Activated CD8-positive, alpha-beta memory T cell treated with anti-CD3 and anti-CD28 coated beads for 48 hours (primary cell): ENCODE measurements at regions not wholly inside any gene's neighbourhood (a gene's known extent, or its start where the extent isn't known, plus 50 kb on each side); places are given as distances from the start of the nearest gene placed in this dataset.
"Not testable (repeated sequence)": the region's sequence is repeated elsewhere in the genome, so short reads cannot be mapped to it uniquely, and the experiment has no call there.

Experiments used
- DNase-seq, 3 experiments: peaks; one replicate each; pipeline ENCODE4 v3.0.0-alpha.2; 2020; ENCODE audit warnings: low read depth in 2 of 3, low spot score in 2 of 3

DNA sequence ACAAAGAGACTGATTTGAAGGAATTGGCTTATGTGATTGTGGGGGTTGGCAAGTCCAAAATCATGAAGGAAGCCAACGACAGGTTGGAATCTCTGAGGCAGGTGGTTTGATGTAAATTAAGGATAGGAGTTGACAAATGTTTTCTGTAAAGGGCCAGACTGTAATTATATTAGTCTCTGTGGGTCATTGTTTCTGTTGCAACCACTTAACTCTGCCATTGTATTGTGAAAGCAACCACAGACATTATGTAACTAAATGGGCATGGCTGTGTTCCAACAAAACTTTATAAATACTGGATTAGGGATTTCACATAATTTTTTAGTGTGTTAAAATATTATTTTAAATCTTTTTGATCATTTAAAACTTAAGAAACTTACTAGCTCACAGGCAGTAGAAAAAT, 199.2 kb upstream of the MYLIP start:
- DNase-seq, result no peak

DNA sequence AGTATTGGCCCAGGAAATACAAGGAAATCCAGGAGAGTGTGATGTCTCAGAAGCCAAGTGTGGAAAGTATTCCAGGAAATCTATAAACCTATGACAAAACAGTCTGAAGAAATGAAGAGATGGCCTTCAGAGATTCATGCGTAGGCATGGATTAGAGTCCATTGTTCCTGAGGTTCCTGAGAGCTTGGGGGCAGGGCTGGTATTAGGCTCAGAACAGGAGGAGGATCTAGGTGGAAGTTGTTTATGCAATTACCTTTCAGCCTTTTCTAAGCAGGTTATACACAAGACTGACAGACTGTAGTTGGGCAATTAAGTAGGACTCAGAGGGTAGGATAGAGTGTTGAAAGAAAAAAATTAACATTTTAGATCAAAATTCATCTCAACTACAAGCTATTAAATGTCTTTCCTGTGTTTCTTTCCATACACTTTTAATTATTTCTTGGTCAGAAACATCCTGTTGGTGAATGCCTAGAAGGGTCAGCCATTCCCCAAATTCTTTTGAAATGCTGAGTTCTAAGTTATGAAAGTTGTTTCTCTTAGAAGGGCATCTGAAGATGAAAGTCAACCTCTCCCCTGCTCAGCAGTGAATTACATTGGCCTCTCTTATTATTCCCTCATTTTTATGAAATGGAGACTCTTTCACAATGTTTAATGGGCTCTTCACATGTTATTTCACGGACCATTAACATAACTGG, 201.2 kb upstream of the MYLIP start:
- no peak for DNase-seq

DNA sequence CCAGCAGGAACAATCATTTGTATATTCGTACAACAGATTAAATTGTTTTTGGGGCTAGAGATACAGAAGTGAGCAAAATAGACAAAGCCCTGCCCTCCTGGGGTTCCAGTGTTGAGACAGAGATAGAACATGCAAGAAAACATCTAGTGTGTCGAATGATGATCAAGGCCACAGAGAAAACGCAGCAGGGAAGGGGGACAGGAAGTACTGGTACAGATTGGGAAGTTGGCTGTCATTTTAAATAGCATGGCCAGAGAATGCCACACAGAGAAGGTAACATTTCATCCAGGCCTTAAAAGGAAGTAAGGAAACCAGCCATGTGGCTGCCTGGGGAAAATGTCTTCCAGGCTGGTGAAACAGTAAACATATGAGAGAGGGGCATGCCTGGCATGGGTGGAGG, 202.6 kb upstream of the MYLIP start:
- DNase-seq, result no peak

DNA sequence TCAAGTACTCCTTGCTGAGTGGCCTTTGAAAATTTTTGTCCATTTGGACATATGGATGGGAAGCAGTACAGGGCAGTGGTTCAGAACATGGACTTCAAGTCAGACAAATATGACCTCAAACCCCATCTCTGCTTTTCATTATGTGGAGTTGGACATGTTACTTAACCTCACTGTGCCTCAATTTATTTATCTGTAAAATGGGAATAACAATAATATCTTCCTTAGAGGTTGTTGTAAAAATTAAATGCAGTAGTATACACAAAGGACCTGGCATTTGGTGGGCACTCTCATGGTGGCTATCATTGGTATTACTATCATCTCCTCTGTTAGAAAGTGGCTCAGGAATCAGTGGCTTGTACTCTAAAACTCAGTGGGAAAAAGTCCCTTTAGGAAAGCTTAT, 204.0 kb upstream of the MYLIP start:
- no peak for DNase-seq

DNA sequence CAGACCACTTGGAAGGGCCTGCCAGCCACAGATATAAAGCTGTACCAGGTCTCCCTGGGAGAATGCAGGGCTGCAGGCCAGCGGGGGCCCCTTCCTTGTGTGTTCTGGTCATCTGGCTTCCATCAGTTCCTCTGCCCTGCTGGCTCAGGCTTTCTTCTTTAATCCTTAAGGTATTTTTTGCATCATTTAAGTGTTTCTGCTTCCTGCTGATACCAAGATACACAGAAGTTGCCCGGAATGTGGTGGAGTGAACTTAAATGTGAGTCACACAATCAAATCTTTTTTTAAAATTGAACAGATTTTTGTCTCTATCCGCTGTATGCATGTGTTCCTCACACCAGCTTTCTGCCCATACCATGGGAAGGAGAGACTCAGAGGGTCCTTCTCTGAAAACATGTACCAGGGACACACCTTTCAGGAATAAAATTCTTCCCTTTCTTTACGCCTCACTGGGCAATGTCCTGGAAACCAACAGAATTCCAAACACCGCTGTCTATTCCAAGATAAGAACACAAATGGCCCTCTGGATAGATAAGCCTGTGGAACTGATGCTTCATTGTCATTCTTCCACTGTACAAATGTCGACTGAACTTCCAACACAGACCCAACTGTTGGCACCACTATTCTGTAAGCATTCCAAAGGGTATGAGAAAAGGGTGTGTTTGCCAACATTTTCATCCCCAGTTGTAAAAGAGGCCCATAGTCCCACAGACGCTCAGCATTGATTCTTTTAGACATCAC, 206.2 kb upstream of the MYLIP start:
- DNase-seq, result no peak

DNA sequence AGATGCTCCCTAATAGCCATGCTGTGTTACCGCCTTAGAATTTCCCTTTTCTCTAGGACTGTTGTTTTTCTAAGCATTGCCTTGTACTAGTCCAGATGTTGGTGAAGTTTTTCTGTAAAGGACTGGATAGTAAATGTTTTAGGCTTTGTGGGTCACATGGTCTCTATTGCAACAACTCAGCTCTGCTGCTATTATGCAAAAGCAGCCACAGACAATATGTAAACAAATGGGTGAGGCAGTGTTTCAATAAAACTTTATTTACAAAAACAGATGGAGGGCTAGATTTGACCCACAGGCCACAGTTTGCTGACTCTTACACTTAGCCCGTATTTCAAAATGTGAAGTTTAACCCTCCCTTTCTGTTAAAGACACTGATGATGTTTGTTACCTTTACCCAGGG, 207.6 kb upstream of the MYLIP start:
- no peak for DNase-seq

DNA sequence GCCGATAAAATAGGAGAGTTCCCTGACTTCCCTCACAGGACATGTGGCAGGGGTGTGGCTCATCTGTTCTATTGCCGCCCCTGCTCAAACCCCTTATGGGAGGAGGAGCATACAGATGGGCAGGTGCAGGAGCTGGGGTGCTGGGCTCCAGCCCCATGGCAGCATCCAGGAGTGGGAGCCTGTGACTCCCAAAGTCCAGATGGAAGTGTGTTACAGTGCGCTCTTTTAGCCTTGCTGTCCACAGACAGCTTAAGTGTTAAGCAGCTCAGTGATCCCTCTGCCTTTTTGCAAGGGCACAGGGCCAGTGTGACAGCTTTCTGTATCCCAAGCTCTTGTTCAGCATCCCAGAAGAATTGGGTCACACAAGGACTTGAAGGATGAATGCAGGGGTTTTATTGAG, 212.3 kb upstream of the MYLIP start:
- no peak for DNase-seq

DNA sequence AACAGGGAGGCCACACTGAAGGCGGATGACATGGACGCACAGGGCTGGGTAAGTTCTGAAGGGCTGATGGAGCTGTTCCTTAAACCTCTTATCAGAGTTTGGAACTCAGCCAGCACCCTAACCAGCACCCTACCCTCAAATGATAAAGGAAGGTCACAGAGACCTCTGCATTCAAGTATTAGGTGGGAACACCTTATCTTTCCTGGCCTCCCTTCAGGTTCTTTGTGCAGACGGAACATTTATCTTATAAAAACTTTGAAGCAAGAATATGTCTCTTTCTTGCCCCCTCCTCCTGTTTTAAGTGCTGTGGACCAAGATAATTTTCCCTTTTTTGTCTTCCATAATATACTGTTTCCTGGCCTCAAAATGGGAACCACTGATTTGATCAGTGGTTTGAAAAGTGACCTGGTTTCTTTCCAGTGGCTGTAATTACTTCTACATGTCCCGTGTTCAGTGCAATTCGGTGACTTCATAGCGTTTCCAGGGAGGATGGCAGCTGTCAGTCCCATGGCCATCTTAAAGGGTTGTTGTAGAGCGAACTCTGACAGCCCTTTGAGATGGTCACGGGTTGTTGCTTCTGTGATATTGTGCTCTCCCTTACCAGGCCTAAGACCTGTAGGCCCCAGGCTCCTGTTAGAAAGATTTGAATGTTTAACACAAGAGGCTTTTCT, 213.2 kb upstream of the MYLIP start:
- DNase-seq, result no peak

DNA sequence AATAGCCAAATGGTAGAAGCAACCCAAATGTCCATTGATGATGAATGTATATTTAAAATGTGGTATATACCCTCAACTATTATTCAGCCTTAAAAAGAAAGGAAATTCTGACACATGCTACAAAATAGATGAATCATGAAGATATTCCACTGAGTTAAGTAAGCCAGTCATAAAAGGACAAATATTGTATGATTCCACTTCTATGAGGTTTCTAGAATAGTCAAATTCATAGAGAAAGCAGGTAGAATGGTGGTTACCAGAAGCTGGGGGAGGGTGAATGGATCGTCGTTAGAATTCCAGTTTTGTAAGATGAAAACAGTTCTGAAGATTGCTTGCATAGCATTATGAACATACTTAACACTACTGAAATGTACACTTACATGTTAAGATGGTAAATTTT, 214.3 kb upstream of the MYLIP start:
- DNase-seq, result no peak

DNA sequence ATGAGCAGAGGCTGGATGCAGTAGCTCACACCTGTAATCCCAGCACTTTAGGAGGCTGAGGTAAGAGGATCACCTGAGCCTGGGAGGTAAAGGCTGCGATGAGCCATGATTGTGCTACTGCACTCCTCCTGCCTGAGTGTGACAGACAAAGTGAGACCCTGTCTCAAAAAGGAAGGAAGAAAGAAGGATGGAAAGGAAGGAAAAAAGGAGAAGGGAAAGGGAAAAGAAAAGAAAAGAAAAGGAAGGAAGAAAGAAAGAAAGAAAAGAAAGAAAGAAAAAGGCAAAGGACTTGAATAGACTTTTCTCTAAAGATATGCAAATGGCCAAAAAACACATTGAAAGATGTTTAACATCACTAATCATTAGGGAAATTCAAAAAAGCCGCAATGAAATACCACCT, 215.3 kb upstream of the MYLIP start:
- no peak for DNase-seq

DNA sequence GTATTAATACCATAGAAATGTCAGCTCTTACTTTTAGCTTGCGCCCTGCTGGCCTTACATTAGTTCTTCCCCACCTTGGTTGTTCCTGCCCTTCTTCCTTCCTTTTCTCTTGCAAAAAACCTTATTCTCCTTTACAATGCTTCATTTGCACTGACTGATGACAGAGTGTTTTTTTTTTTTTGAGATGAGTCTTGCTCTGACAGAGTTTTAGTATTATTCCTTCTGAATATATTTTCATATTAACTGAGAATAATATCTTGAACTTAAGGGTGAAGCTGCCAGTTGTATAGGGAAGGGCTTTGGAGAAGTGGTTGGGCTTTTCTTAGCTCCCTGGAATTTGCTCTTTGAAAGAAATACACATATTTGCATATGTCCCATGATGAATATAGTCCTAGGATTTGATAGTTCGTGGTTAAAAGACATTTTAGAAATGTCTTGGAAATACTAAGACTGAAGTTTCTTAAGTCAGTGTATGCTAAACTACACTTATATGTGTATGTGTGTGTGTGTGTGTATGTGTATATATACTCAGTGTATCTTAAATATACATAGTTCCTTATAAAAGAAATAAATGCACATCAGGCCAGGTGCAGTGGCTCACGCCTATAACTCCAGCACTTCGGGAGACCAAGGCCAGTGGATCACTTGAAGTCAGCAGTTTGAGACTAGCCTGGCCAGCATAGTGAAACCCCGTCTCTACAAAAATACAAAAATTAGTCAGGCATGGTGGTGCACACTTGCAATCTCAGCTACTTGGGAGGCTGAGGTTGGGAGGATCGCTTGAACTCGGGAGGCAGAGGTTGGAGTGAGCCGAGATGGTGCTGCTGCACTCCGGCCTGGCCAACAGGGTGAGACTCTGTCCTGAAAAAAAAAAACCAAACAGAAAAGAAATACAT, 216.1 kb upstream of the MYLIP start:
- no peak for DNase-seq

DNA sequence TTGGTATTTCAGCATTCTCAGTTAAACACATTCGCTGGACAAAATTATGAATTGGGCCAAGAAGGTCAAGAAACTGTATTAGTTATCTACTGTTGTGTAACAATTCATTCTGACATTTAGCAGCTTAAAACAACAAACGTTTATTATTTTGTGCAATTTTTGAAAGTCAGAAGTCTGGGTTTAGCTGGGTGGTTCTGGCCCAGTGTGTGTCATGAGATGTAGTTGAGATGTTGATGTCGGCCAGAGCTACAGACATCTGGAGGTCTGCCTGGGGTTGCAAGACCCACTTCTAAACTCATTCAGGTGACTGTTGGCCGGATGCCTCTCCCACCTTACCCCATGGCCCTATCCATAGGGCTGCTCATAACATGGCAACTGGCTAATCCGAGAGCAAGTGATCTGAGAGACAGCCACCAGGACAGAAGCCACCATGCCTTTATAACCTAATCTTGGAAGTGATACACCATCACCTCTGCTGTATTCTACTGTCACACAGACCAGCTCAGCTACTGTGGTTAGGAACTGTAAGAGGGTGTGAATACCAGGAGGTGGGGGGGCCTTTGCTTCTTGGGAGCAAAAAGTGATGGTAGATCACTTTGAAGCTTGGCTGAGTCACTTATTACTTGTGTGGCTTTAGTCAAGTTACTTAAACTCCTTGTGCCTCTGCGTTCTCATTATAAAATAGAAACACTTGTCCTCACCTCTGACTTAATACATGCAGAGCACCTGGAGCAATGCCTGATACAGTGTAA, 217.0 kb upstream of the MYLIP start:
- DNase-seq, result no peak

DNA sequence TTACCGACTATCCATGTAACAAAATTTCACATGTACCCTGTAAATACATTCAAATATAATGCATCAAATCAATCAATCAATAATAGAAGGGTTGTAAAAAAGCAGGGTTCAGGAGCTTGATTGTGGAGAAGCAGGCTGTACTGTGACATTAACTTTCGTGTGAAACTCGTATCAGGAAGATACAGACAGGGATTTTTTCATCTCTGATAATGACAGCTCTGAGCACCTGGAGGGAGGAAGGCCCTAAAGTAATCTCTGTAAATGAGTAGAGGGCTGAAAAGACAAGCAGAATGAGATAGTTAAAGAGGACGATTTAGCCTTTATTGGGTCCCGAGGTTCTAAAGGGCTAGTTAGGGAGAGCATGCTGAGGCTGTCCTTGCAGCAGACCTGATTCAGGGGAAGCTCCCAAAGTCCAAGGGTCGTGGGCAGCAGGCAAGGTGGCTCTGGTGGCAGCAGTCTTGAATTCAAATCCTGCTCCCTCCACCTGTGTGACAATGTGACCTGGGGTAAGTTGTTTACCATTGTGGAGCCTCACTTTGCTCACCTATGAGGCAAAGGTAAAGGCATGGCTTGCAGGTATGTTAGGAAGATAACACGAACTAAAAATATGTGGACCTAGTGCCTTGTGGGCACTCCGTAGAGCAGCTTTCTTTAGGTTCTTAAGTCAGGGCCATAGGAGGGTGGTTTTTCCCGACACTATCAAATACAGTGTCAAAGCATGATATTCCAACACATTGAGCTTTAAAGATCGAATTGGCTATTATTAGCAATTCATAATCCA, 219.4 kb upstream of the MYLIP start:
- no peak for DNase-seq

DNA sequence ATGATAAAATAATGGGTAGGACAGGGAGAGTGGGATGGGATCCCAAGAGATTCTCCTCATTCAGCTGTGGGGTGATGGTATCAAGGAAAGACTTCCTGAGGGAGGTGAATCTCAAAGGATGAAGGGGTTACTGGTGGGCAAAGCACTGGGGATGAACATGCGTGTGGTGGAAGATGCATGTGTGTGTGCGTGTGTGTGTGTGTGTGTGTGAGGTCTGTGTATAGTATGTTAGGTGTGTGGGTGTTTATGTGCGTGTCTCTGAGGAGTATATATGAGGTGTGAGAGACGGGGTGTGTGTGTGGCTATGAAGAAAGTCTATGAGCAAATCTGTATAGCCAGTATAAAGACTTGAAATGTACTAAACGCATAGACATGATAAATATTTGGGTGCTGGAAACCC, 220.0 kb upstream of the MYLIP start:
- DNase-seq, result no peak

DNA sequence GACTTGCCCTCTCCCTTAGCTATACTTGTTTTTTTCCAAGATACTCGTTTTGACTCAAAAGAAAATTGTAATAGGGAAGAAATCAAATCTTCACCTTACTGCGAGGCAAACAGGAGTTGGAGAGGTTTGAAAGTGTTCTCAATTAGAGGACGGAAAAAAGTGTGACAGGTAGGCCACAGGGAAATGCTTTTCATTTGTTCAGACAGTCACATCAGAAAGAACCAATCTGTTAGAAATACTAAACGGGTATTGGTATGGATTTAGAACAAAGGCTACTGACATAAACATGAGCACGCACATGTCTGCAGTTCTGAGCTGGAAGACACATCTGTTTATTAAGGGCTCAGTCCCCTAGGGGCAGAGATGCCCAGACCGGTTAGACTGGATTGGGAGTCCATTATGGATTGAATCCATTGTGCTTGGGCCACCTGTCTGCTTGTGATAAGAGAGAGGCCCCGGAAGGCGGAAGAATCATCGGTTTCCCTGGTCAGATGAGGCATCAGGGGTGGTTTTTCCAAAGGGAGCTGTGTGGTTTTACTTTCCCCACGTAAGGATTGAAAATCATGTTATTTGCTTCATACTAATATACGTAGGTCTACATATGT, 220.9 kb upstream of the MYLIP start:
- no peak for DNase-seq

DNA sequence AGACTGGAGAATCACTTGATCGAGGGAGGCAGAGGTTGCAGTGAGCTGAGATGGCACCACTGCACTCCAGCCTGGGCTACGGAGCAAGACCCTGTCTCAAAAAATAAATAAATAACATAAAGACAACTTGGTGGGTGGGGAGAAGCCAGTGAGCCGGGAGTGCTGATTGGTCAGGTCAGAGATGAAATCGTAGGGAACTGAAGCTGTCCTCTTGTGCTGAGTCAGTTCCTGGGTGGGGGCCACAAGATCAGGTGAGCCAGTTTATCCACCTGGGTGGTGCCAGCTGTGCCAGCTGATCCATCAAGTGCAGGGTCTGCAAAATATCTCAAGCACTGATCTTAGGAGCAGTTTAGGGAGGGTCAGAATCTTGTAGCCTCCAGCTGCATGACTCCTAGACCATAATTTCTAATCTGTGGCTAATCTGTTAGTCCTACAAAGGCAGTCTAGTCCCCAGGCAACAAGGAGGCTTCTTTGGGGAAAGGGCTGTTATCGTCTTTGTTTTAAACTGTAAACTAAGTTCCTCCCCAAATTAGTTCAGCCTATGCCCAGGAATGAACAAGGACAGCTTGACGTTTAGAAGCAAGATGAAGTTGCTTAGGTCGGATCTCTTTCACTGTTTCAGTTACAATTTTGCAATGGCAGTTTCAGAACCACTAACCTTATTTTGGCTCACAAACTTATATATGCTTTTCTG, 221.5 kb upstream of the MYLIP start:
- DNase-seq, result not testable (repeated sequence)

DNA sequence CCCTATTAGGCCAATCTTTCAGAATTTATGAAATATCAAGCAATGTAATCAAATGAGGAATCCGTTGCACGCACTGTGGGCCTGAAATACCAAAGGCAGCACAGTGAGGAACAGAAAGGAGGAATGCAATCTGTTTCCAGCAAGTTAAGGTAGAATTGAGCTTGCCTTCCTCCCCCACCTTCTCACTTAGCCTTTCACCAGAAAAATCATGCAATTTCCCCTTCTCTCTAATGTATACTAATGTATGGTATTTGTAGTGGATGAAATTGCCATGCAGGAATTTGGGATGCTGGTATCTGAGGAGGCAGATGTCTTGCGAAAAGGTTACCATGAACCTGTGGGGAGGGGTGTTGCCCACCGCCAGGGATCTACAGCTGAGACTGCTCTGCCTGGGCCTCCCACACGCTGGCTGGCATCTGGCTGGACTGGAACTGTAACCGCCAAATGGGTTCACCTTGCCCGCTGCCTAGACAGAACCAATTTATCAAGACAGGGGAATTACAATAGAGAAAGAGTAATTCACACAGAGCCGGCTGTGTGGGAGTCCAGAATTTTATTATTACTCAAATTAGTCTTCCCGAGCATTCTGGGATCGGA, 222.4 kb upstream of the MYLIP start:
- no peak for DNase-seq
